H1 (cell line): ENCODE measurements at regions not wholly inside any gene's neighbourhood (a gene's known extent, or its start where the extent isn't known, plus 50 kb on each side); places are given as distances from the start of the nearest gene placed in this dataset.

Experiments
- ASH2L ChIP-seq: fragments of 200-600, 300-600 bp; sonication (generic); IDR thresholded peaks from one replicate; pipeline ENCODE4 v1.7.1; 2017; ENCODE audit warnings: low read length
- BCL11A ChIP-seq, 2 experiments: IDR thresholded peaks; one replicate each; pipeline ENCODE4 v1.6.1; 2011; ENCODE audit warnings: low read depth in 2 of 2, low read length in 2 of 2, mild to moderate bottlenecking in 2 of 2
- CREB1 ChIP-seq: IDR thresholded peaks from 2 replicates; pipeline ENCODE4 v1.6.1; 2012; ENCODE audit warnings: inconsistent platforms
- EP300 ChIP-seq, 2 experiments: IDR thresholded peaks; 1 replicate in 1 of 2; 2 replicates in 1 of 2; pipeline ENCODE4 v1.6.1; 2011 to 2012; ENCODE audit warnings: low read depth in 2 of 2, low read length in 2 of 2, mild to moderate bottlenecking in 2 of 2, borderline replicate concordance in 1 of 2, inconsistent platforms in 1 of 2, moderate library complexity in 1 of 2
- FOSL1 ChIP-seq: IDR thresholded peaks from 2 replicates; pipeline ENCODE4 v1.6.1; 2011; ENCODE audit warnings: mild to moderate bottlenecking, low read depth, low read length, moderate library complexity; ENCODE audit not compliant: insufficient read depth
- NRF1 ChIP-seq: IDR thresholded peaks from 2 replicates; pipeline ENCODE4 v1.6.1; 2011; ENCODE audit warnings: mild to moderate bottlenecking, low read depth, low read length, improper control_type of control experiment
- TEAD4 ChIP-seq: IDR thresholded peaks from 2 replicates; pipeline ENCODE4 v1.6.1; 2012; ENCODE audit warnings: low read depth, low read length, inconsistent platforms, mixed read lengths

DNA sequence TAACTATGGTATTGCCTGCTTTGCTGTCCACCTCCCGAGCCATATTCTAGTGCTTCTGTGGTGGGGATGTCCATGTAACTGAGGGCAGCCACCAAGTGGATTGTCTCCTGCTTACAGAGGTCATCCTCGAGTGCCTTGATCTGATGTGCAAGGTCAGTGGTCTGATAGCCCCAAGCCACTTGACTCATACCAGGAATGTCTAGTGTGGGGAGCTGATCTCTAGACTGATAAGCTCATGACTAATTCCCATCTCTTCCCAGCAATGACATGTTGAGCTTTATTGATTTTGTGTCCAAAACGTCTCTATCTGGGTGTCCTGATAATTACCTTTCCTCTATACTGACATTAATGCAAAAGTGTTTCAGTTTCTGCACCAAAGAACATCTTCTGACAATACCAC lies 168.4 kb upstream of the WDR1 start (continued):
- no peak for TF ChIP-seq EP300 (IDR thresholded peaks at IDR 0.05; ENCODE audit: borderline replicate concordance in 1 of 2, low read depth in 2 of 2, low read length in 2 of 2)
- TF ChIP-seq CREB1 = no peak
- no peak for TF ChIP-seq NRF1
- no peak for TF ChIP-seq ASH2L
- no peak for TF ChIP-seq BCL11A (IDR thresholded peaks at IDR 0.05; ENCODE audit: low read depth in 2 of 2, low read length in 2 of 2)
- TF ChIP-seq FOSL1 = no peak
- no peak for TF ChIP-seq TEAD4
